Vagina (tissue), 2 donors: ENCODE measurements at regions not wholly inside any gene's neighbourhood (a gene's known extent, or its start where the extent isn't known, plus 50 kb on each side); places are given as distances from the start of the nearest gene placed in this dataset.

Source experiments
- DNase-seq, 2 donors: peaks; one replicate each; pipeline ENCODE4 v3.0.0-alpha.2; 2017; ENCODE audit errors: extremely low spot score in 2 of 2
- H3K27ac ChIP-seq: fragments of 200-600 bp; sonication (generic); one replicate; pipeline ENCODE4 v1.5.1; 2019
- H3K27me3 ChIP-seq: fragments of 200-600 bp; sonication (generic); one replicate; pipeline ENCODE4 v1.5.1; 2019
- H3K36me3 ChIP-seq, 2 donors: fragments of 200-600 bp; sonication (generic); one replicate each; pipeline ENCODE4 v1.5.1; 2017 to 2019
- H3K4me1 ChIP-seq: fragments of 200-600 bp; sonication (generic); one replicate; pipeline ENCODE4 v1.5.1; 2019
- H3K4me3 ChIP-seq, 2 donors: fragments of 200-600 bp; sonication (generic); 1 replicate in 1 of 2; 2 replicates in 1 of 2; pipeline ENCODE4 v1.5.1; 2016 to 2019
- H3K9me3 ChIP-seq: fragments of 200-600 bp; sonication (generic); one replicate; pipeline ENCODE4 v1.5.1; 2019
- CTCF ChIP-seq, 3 experiments: fragments of 450-650 bp in 2 of 3; fragments of 200-600 bp in 1 of 3; sonication (generic) in 1 of 3; IDR thresholded peaks; one replicate each; pipeline ENCODE4 v1.5.1; 2017 to 2019; ENCODE audit warnings: antibody characterized with exemption in 3 of 3, mild to moderate bottlenecking in 2 of 3, moderate library complexity in 2 of 3
- POLR2A ChIP-seq, 2 donors: fragments of 450-650 bp; IDR thresholded peaks; one replicate each; pipeline ENCODE4 v1.6.1; 2017; ENCODE audit warnings: antibody characterized with exemption in 2 of 2, mild to moderate bottlenecking in 2 of 2, moderate library complexity in 2 of 2
- POLR2AphosphoS5 ChIP-seq, 2 donors: sonication (generic); formaldehyde crosslinking; IDR thresholded peaks; one replicate each; pipeline ENCODE4 v1.9.0; 2017; ENCODE audit warnings: antibody characterized with exemption in 2 of 2, mild to moderate bottlenecking in 2 of 2, low read depth in 1 of 2; ENCODE audit not compliant: insufficient read depth in 1 of 2
- intact Hi-C: fragments of 100-400 bp; cut with DNase I; formaldehyde crosslinking; loops from one replicate; pipeline ENCODE4 v1.15.1; 2023

- intact Hi-C loops = no loop called here
- Histone ChIP-seq H3K27ac (no peak overlapping the region), H3K36me3 (no peaks in the 10 kb centered on the region), H3K27me3 (no peaks in the 10 kb centered on the region), H3K4me3 (no peak overlapping the region), H3K9me3 (no peaks in the 10 kb centered on the region), H3K4me1 (no peaks in the 10 kb centered on the region)
- no peak for DNase-seq
- TF ChIP-seq POLR2A (IDR thresholded peaks at IDR 0.05) = no peak
- TF ChIP-seq CTCF (IDR thresholded peaks at IDR 0.05) = no peak
- TF ChIP-seq POLR2AphosphoS5 (IDR thresholded peaks at IDR 0.05; ENCODE audit: insufficient read depth in 1 of 2, low read depth in 1 of 2) = no peak
These were observed 55.7 kb downstream of the RTL6 start for GRCh38 chr22:44442186-44442815.

- TF ChIP-seq POLR2AphosphoS5 (IDR thresholded peaks at IDR 0.05; ENCODE audit: insufficient read depth in 1 of 2, low read depth in 1 of 2) (no peak), POLR2A (IDR thresholded peaks at IDR 0.05) (no peak), CTCF (IDR thresholded peaks at IDR 0.05) (no peak)
- intact Hi-C loops = no loop called here
- DNase-seq = no peak
- Histone ChIP-seq H3K27me3 (no peaks in the 10 kb centered on the region), H3K27ac (no peak overlapping the region), H3K4me3 (no peak overlapping the region), H3K36me3 (no peaks in the 10 kb centered on the region), H3K4me1 (no peaks in the 10 kb centered on the region), H3K9me3 (no peaks in the 10 kb centered on the region)
These were observed 56.4 kb downstream of the RTL6 start for GRCh38 chr22:44441401-44442185.

- no peak for DNase-seq
- intact Hi-C loops = no loop called here
- H3K9me3 ChIP-seq = no peaks in the 10 kb centered on the region
- no peaks in the 10 kb centered on the region for H3K36me3 ChIP-seq
- no peak overlapping the region for H3K27ac ChIP-seq
- H3K27me3 ChIP-seq = no peaks in the 10 kb centered on the region
- H3K4me3 ChIP-seq = no peak overlapping the region
- TF ChIP-seq CTCF (IDR thresholded peaks at IDR 0.05) = no peak
- no peak for TF ChIP-seq POLR2A (IDR thresholded peaks at IDR 0.05)
- TF ChIP-seq POLR2AphosphoS5 (IDR thresholded peaks at IDR 0.05; ENCODE audit: insufficient read depth in 1 of 2, low read depth in 1 of 2) = no peak
- H3K4me1 ChIP-seq = no peaks in the 10 kb centered on the region
These were observed 57.5 kb downstream of the RTL6 start for GRCh38 chr22:44440224-44441160.

- no peaks in the 10 kb centered on the region for H3K9me3 ChIP-seq
- no peaks in the 10 kb centered on the region for H3K4me1 ChIP-seq
- H3K36me3 ChIP-seq = no peaks in the 10 kb centered on the region
- no peak for DNase-seq
- no peak overlapping the region for H3K27ac ChIP-seq
- no peaks in the 10 kb centered on the region for H3K27me3 ChIP-seq
- TF ChIP-seq POLR2AphosphoS5 (IDR thresholded peaks at IDR 0.05; ENCODE audit: insufficient read depth in 1 of 2, low read depth in 1 of 2) (no peak), CTCF (IDR thresholded peaks at IDR 0.05) (no peak), POLR2A (IDR thresholded peaks at IDR 0.05) (no peak)
- no peak overlapping the region for H3K4me3 ChIP-seq
- intact Hi-C loops = no loop called here
These were observed 58.4 kb downstream of the RTL6 start for GRCh38 chr22:44439356-44440223.
